ENCODE measurements at regions not wholly inside any gene's neighbourhood (a gene's known extent, or its start where the extent isn't known, plus 50 kb on each side); places are given as distances from the start of the nearest gene placed in this dataset.

GRCh38 chr2:70357684-70358071 is 55.8 kb upstream of the FAM136A start:
- DNase-seq (ENCODE audit: low read depth, low spot score), result no peak
- in situ Hi-C loops (cut with HindIII; ENCODE audit: low pct_unique_long_range_greater_than_20kb, low sequenced_read_pairs), result no loop called here

- in situ Hi-C loops (cut with HindIII; ENCODE audit: low pct_unique_long_range_greater_than_20kb, low sequenced_read_pairs), result no loop called here
- DNase-seq (ENCODE audit: low read depth, low spot score), result no peak
Observed at GRCh38 chr2:70356941-70357683, 55.2 kb upstream of the FAM136A start.

GRCh38 chr2:70354264-70354949 is 52.5 kb upstream of the FAM136A start:
- in situ Hi-C loops (cut with HindIII; ENCODE audit: low pct_unique_long_range_greater_than_20kb, low sequenced_read_pairs), result no loop called here

More at GRCh38 chr2:70354264-70354949, 52.5 kb upstream of the FAM136A start:
- DNase-seq (ENCODE audit: low read depth, low spot score), result no peak

Measured in SK-MEL-5 (cell line).